Stomach (tissue), 8 donors: ENCODE measurements at regions not wholly inside any gene's neighbourhood (a gene's known extent, or its start where the extent isn't known, plus 50 kb on each side); places are given as distances from the start of the nearest gene placed in this dataset.

Experiments used
- DNase-seq, 2 donors: peaks; one replicate each; pipeline versions ENCODE4 v3.0.0 to v3.0.0-alpha.2; 2013 to 2019
- H3K27ac ChIP-seq, 5 donors: fragments of 200-600 bp in 4 of 5; sonication (generic) in 4 of 5; one replicate each; pipeline ENCODE4 v1.5.1; 2013 to 2019; ENCODE audit warnings: mild to moderate bottlenecking in 1 of 5, moderate library complexity in 1 of 5
- H3K27me3 ChIP-seq, 3 donors: fragments of 200-600 bp; sonication (generic); one replicate each; pipeline ENCODE4 v1.5.1; 2017 to 2019; ENCODE audit warnings: mixed run types in 1 of 3
- H3K36me3 ChIP-seq, 4 donors: fragments of 200-600 bp; sonication (generic); 1 replicate in 3 of 4; 2 replicates in 1 of 4; pipeline ENCODE4 v1.5.1; 2016 to 2019
- H3K4me1 ChIP-seq, 4 donors: fragments of 200-600 bp; sonication (generic); one replicate each; pipeline ENCODE4 v1.5.1; 2016 to 2019
- H3K4me3 ChIP-seq, 4 donors: fragments of 200-600 bp; sonication (generic) in 3 of 4; one replicate each; pipeline ENCODE4 v1.5.1; 2016 to 2019; ENCODE audit warnings: mild to moderate bottlenecking in 1 of 4
- H3K9me3 ChIP-seq, 4 donors: fragments of 200-600 bp; sonication (generic); one replicate each; pipeline ENCODE4 v1.5.1; 2016 to 2019
- EP300 ChIP-seq: sonication (generic); formaldehyde crosslinking; IDR thresholded peaks from one replicate; pipeline ENCODE4 v1.6.1; 2017; ENCODE audit warnings: antibody characterized with exemption
- POLR2A ChIP-seq, 4 donors: fragments of 450-650 bp; IDR thresholded peaks; one replicate each; pipeline ENCODE4 v1.6.1; 2016; ENCODE audit warnings: antibody characterized with exemption in 4 of 4, control low read depth in 2 of 4, mild to moderate bottlenecking in 1 of 4, moderate library complexity in 1 of 4
- POLR2AphosphoS5 ChIP-seq, 3 donors: sonication (generic); formaldehyde crosslinking; IDR thresholded peaks; one replicate each; pipeline ENCODE4 v1.6.1; 2016; ENCODE audit warnings: antibody characterized with exemption in 3 of 3
- WGBS, 5 donors: extraction: QIAGEN DNeasy Blood & Tissue Kit in 3 of 5; methylation state at CpG; one replicate each; pipeline versions ENCODE4 v1.1.5 to v1.1.7; 2013 to 2018; 5-methylcytosine and 5-hydroxymethylcytosine counted together
- intact Hi-C: fragments of 100-400 bp; cut with DNase I; formaldehyde crosslinking; loops from one replicate; pipeline ENCODE4 v1.15.1; 2023; ENCODE audit warnings: low total_unique reads
- TF ChIP-seq, protein P1 (sequence below), 7 experiments: fragments of 450-650 bp in 4 of 7; fragments of 200-600 bp in 3 of 7; sonication (generic) in 3 of 7; IDR thresholded peaks; one replicate each; pipeline ENCODE4 v1.5.1; 2016 to 2019; ENCODE audit warnings: antibody characterized with exemption in 7 of 7, control low read depth in 2 of 7, mild to moderate bottlenecking in 1 of 7
- donor health status: healthy with polysubstance abuse.
- donor health status: Bipolar disorder and iron deficiency.
- donor health status: healthy.

DNA sequence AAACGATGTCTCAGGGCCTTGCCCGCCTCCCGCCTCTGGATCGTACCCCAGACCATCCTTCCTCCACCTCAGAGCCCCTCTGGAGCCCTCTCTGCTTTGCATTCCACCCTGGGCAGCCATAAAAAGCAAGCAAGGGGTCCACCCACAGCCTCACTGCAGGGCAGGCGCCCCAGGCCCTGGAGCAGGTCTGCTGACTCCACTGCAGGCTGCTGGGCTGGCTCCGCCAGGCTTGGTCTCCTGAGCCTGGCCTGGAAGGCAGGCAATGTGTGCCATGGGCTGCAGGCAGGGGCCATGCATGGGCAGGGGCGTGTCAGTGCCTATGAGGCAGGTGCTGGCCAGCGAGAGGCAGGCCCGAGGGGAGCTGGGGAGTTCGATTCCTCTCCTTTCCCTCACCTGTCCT is 186.0 kb downstream of the ANKRD30B start:
- Histone ChIP-seq H3K36me3 (no peaks in the 10 kb centered on the region), H3K4me1 (no peaks in the 10 kb centered on the region), H3K9me3 (no peaks in the 10 kb centered on the region), H3K4me3 (no peak overlapping the region), H3K27me3 (no peaks in the 10 kb centered on the region), H3K27ac (no peak overlapping the region)
- 73 to 81% (median 78%) methylated on average over 9 to 10 of the region's 10 CpGs for WGBS, 5 donors
- intact Hi-C loops: no loop called here
- TF ChIP-seq, protein P1, sequence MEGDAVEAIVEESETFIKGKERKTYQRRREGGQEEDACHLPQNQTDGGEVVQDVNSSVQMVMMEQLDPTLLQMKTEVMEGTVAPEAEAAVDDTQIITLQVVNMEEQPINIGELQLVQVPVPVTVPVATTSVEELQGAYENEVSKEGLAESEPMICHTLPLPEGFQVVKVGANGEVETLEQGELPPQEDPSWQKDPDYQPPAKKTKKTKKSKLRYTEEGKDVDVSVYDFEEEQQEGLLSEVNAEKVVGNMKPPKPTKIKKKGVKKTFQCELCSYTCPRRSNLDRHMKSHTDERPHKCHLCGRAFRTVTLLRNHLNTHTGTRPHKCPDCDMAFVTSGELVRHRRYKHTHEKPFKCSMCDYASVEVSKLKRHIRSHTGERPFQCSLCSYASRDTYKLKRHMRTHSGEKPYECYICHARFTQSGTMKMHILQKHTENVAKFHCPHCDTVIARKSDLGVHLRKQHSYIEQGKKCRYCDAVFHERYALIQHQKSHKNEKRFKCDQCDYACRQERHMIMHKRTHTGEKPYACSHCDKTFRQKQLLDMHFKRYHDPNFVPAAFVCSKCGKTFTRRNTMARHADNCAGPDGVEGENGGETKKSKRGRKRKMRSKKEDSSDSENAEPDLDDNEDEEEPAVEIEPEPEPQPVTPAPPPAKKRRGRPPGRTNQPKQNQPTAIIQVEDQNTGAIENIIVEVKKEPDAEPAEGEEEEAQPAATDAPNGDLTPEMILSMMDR (IDR thresholded peaks at IDR 0.05): no peak
- TF ChIP-seq POLR2AphosphoS5 (IDR thresholded peaks at IDR 0.05) (no peak), POLR2A (IDR thresholded peaks at IDR 0.05) (no peak), EP300 (no peak)
- no peak for DNase-seq

DNA sequence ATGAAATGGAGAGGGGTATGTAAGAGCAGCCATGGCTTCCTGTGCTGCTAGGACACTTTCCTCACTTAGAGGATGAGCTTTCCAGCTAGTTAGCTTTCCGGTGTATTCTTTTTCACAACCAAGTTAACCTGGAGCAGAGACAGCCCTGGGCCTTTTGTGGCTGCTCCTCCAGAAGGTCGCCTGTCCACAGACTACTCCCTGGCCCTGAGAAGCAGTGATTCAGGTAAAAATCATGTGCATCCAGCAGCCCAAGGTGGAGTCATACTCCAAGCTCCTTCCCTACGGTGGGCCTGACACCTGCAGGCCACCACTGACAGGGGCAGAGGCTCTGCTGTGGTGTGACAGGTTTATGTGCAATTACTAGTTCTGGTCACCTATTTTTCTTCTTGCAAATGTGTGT is 187.2 kb downstream of the ANKRD30B start:
- Histone ChIP-seq H3K27me3 (no peaks in the 10 kb centered on the region), H3K36me3 (no peaks in the 10 kb centered on the region), H3K27ac (no peak overlapping the region), H3K4me3 (no peak overlapping the region), H3K4me1 (no peaks in the 10 kb centered on the region), H3K9me3 (no peaks in the 10 kb centered on the region)
- TF ChIP-seq, protein P1 (IDR thresholded peaks at IDR 0.05): no peak
- TF ChIP-seq POLR2A (IDR thresholded peaks at IDR 0.05): no peak
- no peak for TF ChIP-seq POLR2AphosphoS5 (IDR thresholded peaks at IDR 0.05)
- no peak for TF ChIP-seq EP300
- no peak for DNase-seq
- intact Hi-C loops: no loop called here
- 62 to 68% (median 64%) methylated on average over 3 of the region's 3 CpGs for WGBS, 5 donors

DNA sequence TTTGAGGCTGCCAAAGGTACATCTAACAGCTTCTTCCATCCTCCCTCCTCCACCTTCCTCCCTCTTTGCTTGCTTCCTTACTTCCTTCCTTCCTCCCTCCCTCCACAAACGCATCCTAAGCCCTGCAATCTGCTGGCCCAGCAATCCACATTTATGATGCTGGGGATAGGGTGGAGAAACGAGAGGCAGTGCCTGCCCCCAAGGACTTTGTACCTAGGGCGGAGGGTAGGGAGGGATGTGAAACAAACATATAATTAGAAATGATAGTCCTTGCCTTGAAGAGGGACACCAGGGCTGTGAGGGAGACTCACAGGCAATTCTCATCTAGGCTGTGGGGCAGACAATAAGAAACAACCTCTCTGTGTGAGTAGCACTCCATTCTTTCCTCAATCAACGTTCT is 188.3 kb downstream of the ANKRD30B start:
- H3K36me3 ChIP-seq: no peaks in the 10 kb centered on the region
- H3K27ac ChIP-seq: no peak overlapping the region
- intact Hi-C loops: no loop called here
- H3K4me3 ChIP-seq: no peak overlapping the region
- H3K4me1 ChIP-seq: no peaks in the 10 kb centered on the region
- no peaks in the 10 kb centered on the region for H3K27me3 ChIP-seq
- TF ChIP-seq, protein P1 (IDR thresholded peaks at IDR 0.05): no peak
- TF ChIP-seq EP300 (no peak), POLR2AphosphoS5 (IDR thresholded peaks at IDR 0.05) (no peak), POLR2A (IDR thresholded peaks at IDR 0.05) (no peak)
- 33 to 55% (median 46%) methylated on average over 4 of the region's 4 CpGs for WGBS, 5 donors
- DNase-seq: no peak
- H3K9me3 ChIP-seq: no peaks in the 10 kb centered on the region

DNA sequence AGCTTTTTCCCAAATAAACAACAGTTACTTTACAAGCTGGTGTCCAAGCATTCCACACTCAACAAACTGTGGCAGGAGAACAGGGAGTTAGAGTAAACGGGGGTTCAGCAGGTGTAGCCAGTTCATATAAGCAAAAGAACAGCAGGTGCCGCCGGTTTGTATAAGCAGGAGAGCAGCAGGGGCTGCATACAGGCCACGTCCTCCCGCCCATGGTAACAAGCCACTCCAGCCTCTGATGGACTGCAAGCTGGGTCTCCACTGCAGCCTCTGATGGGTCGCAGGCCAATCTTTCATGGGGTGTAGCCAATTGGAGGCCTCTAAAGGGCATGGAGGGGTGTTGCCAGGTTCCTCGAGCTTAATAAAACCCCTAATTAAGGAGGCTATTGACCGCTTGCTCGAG is 189.3 kb downstream of the ANKRD30B start:
- no peak overlapping the region for H3K4me3 ChIP-seq
- H3K27me3 ChIP-seq: no peaks in the 10 kb centered on the region
- H3K4me1 ChIP-seq: no peaks in the 10 kb centered on the region
- H3K27ac ChIP-seq: no peak overlapping the region
- H3K9me3 ChIP-seq: no peaks in the 10 kb centered on the region
- no peaks in the 10 kb centered on the region for H3K36me3 ChIP-seq
- WGBS, 5 donors: 69 to 84% (median 81%) methylated on average over 9 of the region's 9 CpGs
- DNase-seq: no peak
- TF ChIP-seq POLR2A (IDR thresholded peaks at IDR 0.05) (no peak), POLR2AphosphoS5 (IDR thresholded peaks at IDR 0.05) (no peak)
- TF ChIP-seq, protein P1 (IDR thresholded peaks at IDR 0.05): no peak
- intact Hi-C loops: no loop called here
